Trophoblast cell (in vitro differentiated cells and primary cell): ENCODE measurements at regions not wholly inside any gene's neighbourhood (a gene's known extent, or its start where the extent isn't known, plus 50 kb on each side); places are given as distances from the start of the nearest gene placed in this dataset.

Source experiments
- DNase-seq, 2 donors: peaks; one replicate each; pipeline ENCODE4 v3.0.0-alpha.2; 2016
- H2AFZ ChIP-seq: 2 replicates; pipeline ENCODE4 v1.6.1; 2013; ENCODE audit warnings: low read length, moderate library complexity, mild to moderate bottlenecking; ENCODE audit not compliant: insufficient read depth, poor library complexity
- H2AK5ac ChIP-seq: 2 replicates; pipeline ENCODE4 v1.6.1; 2013; ENCODE audit warnings: mild to moderate bottlenecking, low read length
- H2BK120ac ChIP-seq: 2 replicates; pipeline ENCODE4 v1.6.1; 2013; ENCODE audit warnings: low read length, mild to moderate bottlenecking, moderate library complexity; ENCODE audit not compliant: insufficient read depth, poor library complexity
- H2BK12ac ChIP-seq: 2 replicates; pipeline ENCODE4 v1.6.1; 2013; ENCODE audit warnings: mild to moderate bottlenecking, low read length, moderate library complexity
- H2BK5ac ChIP-seq: 2 replicates; pipeline ENCODE4 v1.6.1; 2013; ENCODE audit warnings: low read length, low read depth, moderate library complexity, mild to moderate bottlenecking; ENCODE audit not compliant: poor library complexity
- H3K14ac ChIP-seq: 2 replicates; pipeline ENCODE4 v1.6.1; 2013; ENCODE audit warnings: mild to moderate bottlenecking, low read length
- H3K18ac ChIP-seq: 2 replicates; pipeline ENCODE4 v1.6.1; 2013; ENCODE audit warnings: mild to moderate bottlenecking, low read length
- H3K23ac ChIP-seq: 2 replicates; pipeline ENCODE4 v1.6.1; 2013; ENCODE audit warnings: low read length
- H3K27ac ChIP-seq: 2 replicates; pipeline ENCODE4 v1.5.1; 2013; ENCODE audit warnings: low read depth, mild to moderate bottlenecking, inconsistent platforms, low read length, moderate library complexity
- H3K27me3 ChIP-seq: 2 replicates; pipeline ENCODE4 v1.6.1; 2013; ENCODE audit warnings: inconsistent platforms, mild to moderate bottlenecking, low read length, moderate library complexity; ENCODE audit not compliant: insufficient read depth
- H3K36me3 ChIP-seq, 2 experiments: 1 replicate in 1 of 2; 2 replicates in 1 of 2; pipeline ENCODE4 v1.6.1; 2013; ENCODE audit warnings: low read length in 2 of 2, mild to moderate bottlenecking in 2 of 2, moderate library complexity in 1 of 2; ENCODE audit not compliant: insufficient read depth in 2 of 2, control insufficient read depth in 1 of 2
- H3K4ac ChIP-seq: 2 replicates; pipeline ENCODE4 v1.6.1; 2013; ENCODE audit warnings: low read depth, mild to moderate bottlenecking, low read length, moderate library complexity
- H3K4me1 ChIP-seq, 2 experiments: 1 replicate in 1 of 2; 2 replicates in 1 of 2; pipeline ENCODE4 v1.6.1; 2013; ENCODE audit warnings: low read length in 2 of 2, mild to moderate bottlenecking in 2 of 2, moderate library complexity in 1 of 2; ENCODE audit not compliant: insufficient read depth in 2 of 2, control insufficient read depth in 1 of 2
- H3K4me2 ChIP-seq: 2 replicates; pipeline ENCODE4 v1.6.1; 2013; ENCODE audit warnings: inconsistent platforms, mild to moderate bottlenecking, low read length, moderate library complexity
- H3K4me3 ChIP-seq: 2 replicates; pipeline ENCODE4 v1.5.1; 2013; ENCODE audit warnings: mild to moderate bottlenecking, low read depth, low read length, inconsistent platforms
- H3K79me1 ChIP-seq: one replicate; pipeline ENCODE4 v1.6.1; 2013; ENCODE audit warnings: low read length
- H3K79me2 ChIP-seq: 2 replicates; pipeline ENCODE4 v1.6.1; 2013; ENCODE audit warnings: low read length, mild to moderate bottlenecking; ENCODE audit not compliant: control insufficient read depth, insufficient read depth, poor library complexity
- H3K9ac ChIP-seq: 2 replicates; pipeline ENCODE4 v1.6.1; 2013; ENCODE audit warnings: mild to moderate bottlenecking, low read length
- H3K9me3 ChIP-seq: 2 replicates; pipeline ENCODE4 v1.6.1; 2013; ENCODE audit warnings: low read depth, mild to moderate bottlenecking, control low read depth, inconsistent platforms, low read length; ENCODE audit not compliant: insufficient read depth
- H4K12ac ChIP-seq: 2 replicates; pipeline ENCODE4 v1.6.1; 2013; ENCODE audit warnings: low read depth, mild to moderate bottlenecking, low read length, moderate library complexity
- H4K8ac ChIP-seq: 2 replicates; pipeline ENCODE4 v1.6.1; 2013; ENCODE audit warnings: low read depth, mild to moderate bottlenecking, low read length, moderate library complexity
- H4K91ac ChIP-seq: one replicate; pipeline ENCODE4 v1.6.1; 2013; ENCODE audit warnings: low read depth, mild to moderate bottlenecking, low read length, moderate library complexity
- WGBS: extraction: QIAGEN DNeasy Blood & Tissue Kit; methylation state at CpG from one replicate; pipeline ENCODE4 v1.1.7; 2013; ENCODE audit warnings: missing lambda C conversion rate; ENCODE audit not compliant: insufficient read length, insufficient coverage; ENCODE audit errors: extremely low coverage; 5-methylcytosine and 5-hydroxymethylcytosine counted together

- WGBS, result no CpG with 5 or more reads among the region's 5 CpGs
- no peak overlapping the region for H4K12ac ChIP-seq
- no peak overlapping the region for H4K8ac ChIP-seq
- no peak overlapping the region for H2AK5ac ChIP-seq
- H3K18ac ChIP-seq, result no peak overlapping the region
- H3K79me2 ChIP-seq, result no peaks in the 10 kb centered on the region
- H2AFZ ChIP-seq, result no peak overlapping the region
- H3K4ac ChIP-seq, result no peak overlapping the region
- no peaks in the 10 kb centered on the region for H3K79me1 ChIP-seq
- H2BK120ac ChIP-seq, result no peak overlapping the region
- no peaks in the 10 kb centered on the region for H3K27me3 ChIP-seq
- H2BK5ac ChIP-seq, result no peak overlapping the region
- no peak for DNase-seq
- H3K9ac ChIP-seq, result no peak overlapping the region
- H4K91ac ChIP-seq, result no peak overlapping the region
- no peak overlapping the region for H3K27ac ChIP-seq
- H3K14ac ChIP-seq, result no peak overlapping the region
- no peaks in the 10 kb centered on the region for H3K36me3 ChIP-seq
- H3K4me1 ChIP-seq, result no peaks in the 10 kb centered on the region
- H3K23ac ChIP-seq, result no peak overlapping the region
- no peak overlapping the region for H2BK12ac ChIP-seq
- no peak overlapping the region for H3K4me3 ChIP-seq
- no peaks in the 10 kb centered on the region for H3K9me3 ChIP-seq
- H3K4me2 ChIP-seq, result no peak overlapping the region
Measured at GRCh38 chr7:84612981-84613681, 418.5 kb upstream of the SEMA3A start.

DNA sequence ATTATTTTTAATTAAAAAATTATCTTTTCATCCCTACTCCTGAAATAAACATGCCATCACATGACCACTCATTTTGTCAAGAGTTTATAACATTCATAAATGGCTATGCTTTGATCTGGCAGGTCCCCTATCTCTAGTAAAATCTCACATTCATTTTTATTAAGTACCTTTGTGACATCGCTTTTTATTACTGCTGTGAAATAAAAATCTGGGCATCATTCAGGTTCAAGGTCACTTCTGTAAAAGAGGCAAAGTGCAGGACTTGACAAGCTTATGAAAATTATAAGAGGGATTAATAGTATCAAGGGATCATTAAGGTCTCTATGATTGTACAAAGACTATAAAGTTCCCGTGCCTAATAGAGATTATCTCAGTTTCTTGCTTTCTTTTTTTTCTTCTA lies 416.8 kb upstream of the SEMA3A start:
- H4K8ac ChIP-seq, result no peak overlapping the region
- H3K4me2 ChIP-seq, result no peak overlapping the region
- H3K4me3 ChIP-seq, result no peak overlapping the region
- H4K91ac ChIP-seq, result no peak overlapping the region
- H3K18ac ChIP-seq, result no peak overlapping the region
- WGBS, result no CpG with 5 or more reads among the region's 2 CpGs
- DNase-seq, result no peak
- no peak overlapping the region for H3K4ac ChIP-seq
- H2BK120ac ChIP-seq, result no peak overlapping the region
- no peak overlapping the region for H2BK12ac ChIP-seq
- H3K79me1 ChIP-seq, result no peaks in the 10 kb centered on the region
- H2AFZ ChIP-seq, result no peak overlapping the region
- no peaks in the 10 kb centered on the region for H3K79me2 ChIP-seq
- no peaks in the 10 kb centered on the region for H3K36me3 ChIP-seq
- no peak overlapping the region for H3K23ac ChIP-seq
- no peaks in the 10 kb centered on the region for H3K4me1 ChIP-seq
- H3K9me3 ChIP-seq, result no peaks in the 10 kb centered on the region
- H3K14ac ChIP-seq, result no peak overlapping the region
- no peak overlapping the region for H4K12ac ChIP-seq
- H2BK5ac ChIP-seq, result no peak overlapping the region
- H3K27ac ChIP-seq, result no peak overlapping the region
- no peak overlapping the region for H3K9ac ChIP-seq
- H3K27me3 ChIP-seq, result no peaks in the 10 kb centered on the region
- no peak overlapping the region for H2AK5ac ChIP-seq

- H2AK5ac ChIP-seq, result no peak overlapping the region
- H4K12ac ChIP-seq, result no peak overlapping the region
- no peak for DNase-seq
- no CpG with 5 or more reads among the region's 4 CpGs for WGBS
- no peak overlapping the region for H4K8ac ChIP-seq
- H3K27me3 ChIP-seq, result no peaks in the 10 kb centered on the region
- H2BK12ac ChIP-seq, result no peak overlapping the region
- H3K18ac ChIP-seq, result no peak overlapping the region
- no peak overlapping the region for H3K23ac ChIP-seq
- H2BK120ac ChIP-seq, result no peak overlapping the region
- no peaks in the 10 kb centered on the region for H3K4me1 ChIP-seq
- no peak overlapping the region for H2AFZ ChIP-seq
- peak overlapping the region; percentile 10 for H3K9ac ChIP-seq
- H3K79me2 ChIP-seq, result no peaks in the 10 kb centered on the region
- H3K4me2 ChIP-seq, result no peak overlapping the region
- no peaks in the 10 kb centered on the region for H3K36me3 ChIP-seq
- no peak overlapping the region for H2BK5ac ChIP-seq
- H3K79me1 ChIP-seq, result no peaks in the 10 kb centered on the region
- no peak overlapping the region for H3K27ac ChIP-seq
- no peak overlapping the region for H3K4ac ChIP-seq
- H4K91ac ChIP-seq, result no peak overlapping the region
- H3K14ac ChIP-seq, result no peak overlapping the region
- H3K4me3 ChIP-seq, result no peak overlapping the region
- H3K9me3 ChIP-seq, result no peaks in the 10 kb centered on the region
Measured at GRCh38 chr7:84610390-84610789, 415.8 kb upstream of the SEMA3A start.

DNA sequence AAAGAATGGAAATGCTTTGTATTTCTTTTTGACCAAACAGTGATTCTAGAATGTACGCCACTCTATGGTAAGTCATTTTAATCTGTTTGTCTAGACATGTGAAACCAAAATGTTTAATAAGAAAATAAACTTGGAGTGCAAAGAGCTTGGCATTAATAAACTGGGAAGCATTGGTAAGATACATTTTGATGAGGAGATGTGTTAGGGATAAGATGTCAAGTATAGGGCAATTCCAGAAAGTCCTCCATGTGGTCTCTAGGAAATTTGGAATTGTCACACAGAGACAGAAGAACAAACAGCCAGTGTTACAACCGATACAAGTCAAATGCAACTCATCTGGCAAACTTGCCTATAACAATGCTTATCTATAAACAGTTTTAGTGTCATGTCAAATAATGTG lies 410.7 kb upstream of the SEMA3A start:
- Histone ChIP-seq H3K4me1 (no peaks in the 10 kb centered on the region), H3K9ac (no peak overlapping the region)

More for the DNA sequence above, 410.7 kb upstream of the SEMA3A start:
- H4K12ac ChIP-seq, result no peak overlapping the region
- H2AFZ ChIP-seq, result no peak overlapping the region
- H3K36me3 ChIP-seq, result peaks cover 0 to 3% of the 10 kb centered on the region in 2 experiments
- no peak overlapping the region for H2BK12ac ChIP-seq
- H4K8ac ChIP-seq, result no peak overlapping the region
- H3K79me2 ChIP-seq, result no peaks in the 10 kb centered on the region
- H3K18ac ChIP-seq, result no peak overlapping the region
- H3K79me1 ChIP-seq, result no peaks in the 10 kb centered on the region
- no peak overlapping the region for H4K91ac ChIP-seq
- H2BK5ac ChIP-seq, result no peak overlapping the region
- no peak for DNase-seq
- no peak overlapping the region for H3K4me2 ChIP-seq
- no peak overlapping the region for H3K14ac ChIP-seq
- H2AK5ac ChIP-seq, result no peak overlapping the region
- no peaks in the 10 kb centered on the region for H3K27me3 ChIP-seq
- no peak overlapping the region for H2BK120ac ChIP-seq
- no peak overlapping the region for H3K23ac ChIP-seq
- H3K27ac ChIP-seq, result no peak overlapping the region
- H3K4ac ChIP-seq, result no peak overlapping the region
- no peak overlapping the region for H3K4me3 ChIP-seq
- no CpG with 5 or more reads among the region's 2 CpGs for WGBS
- peaks cover 1% of the 10 kb centered on the region for H3K9me3 ChIP-seq
